ENCODE measurements at regions not wholly inside any gene's neighbourhood (a gene's known extent, or its start where the extent isn't known, plus 50 kb on each side); places are given as distances from the start of the nearest gene placed in this dataset.

DNA sequence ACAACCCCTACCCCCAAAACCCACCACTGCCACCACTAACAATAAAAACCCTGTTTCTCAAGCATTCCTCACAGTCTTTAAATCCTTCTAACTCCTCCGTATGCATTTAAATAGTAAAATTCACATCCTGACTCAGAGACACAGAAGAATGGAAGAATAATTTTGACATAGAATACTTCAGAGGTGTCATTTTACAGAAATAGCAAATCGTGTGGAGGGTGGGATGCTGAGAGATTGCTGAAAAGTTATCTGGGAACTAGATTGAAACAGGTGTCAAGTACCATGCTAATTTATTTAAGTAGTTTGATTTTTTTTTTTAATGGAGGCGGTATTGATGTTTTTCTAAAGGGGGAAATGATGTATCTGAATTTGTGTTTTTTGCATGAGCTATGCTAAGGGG lies 575.2 kb upstream of the TPK1 start:
- Histone ChIP-seq H3K27ac (no peak overlapping the region), H3K4me1 (no peaks in the 10 kb centered on the region), H3K4me3 (ENCODE audit: low read depth, low read length) (no peak overlapping the region), H3K36me3 (ENCODE audit: control insufficient read depth, insufficient read depth, low read length) (no peaks in the 10 kb centered on the region), H3K27me3 (ENCODE audit: control insufficient read depth, insufficient read depth, low read length) (no peaks in the 10 kb centered on the region), H3K9me3 (ENCODE audit: control insufficient read depth, low read length) (no peaks in the 10 kb centered on the region), H3K4me2 (ENCODE audit: low read length) (no peak overlapping the region), H2AFZ (no peak overlapping the region), H3K9ac (no peak overlapping the region), H3K79me2 (no peaks in the 10 kb centered on the region)
- TF ChIP-seq, protein P1, sequence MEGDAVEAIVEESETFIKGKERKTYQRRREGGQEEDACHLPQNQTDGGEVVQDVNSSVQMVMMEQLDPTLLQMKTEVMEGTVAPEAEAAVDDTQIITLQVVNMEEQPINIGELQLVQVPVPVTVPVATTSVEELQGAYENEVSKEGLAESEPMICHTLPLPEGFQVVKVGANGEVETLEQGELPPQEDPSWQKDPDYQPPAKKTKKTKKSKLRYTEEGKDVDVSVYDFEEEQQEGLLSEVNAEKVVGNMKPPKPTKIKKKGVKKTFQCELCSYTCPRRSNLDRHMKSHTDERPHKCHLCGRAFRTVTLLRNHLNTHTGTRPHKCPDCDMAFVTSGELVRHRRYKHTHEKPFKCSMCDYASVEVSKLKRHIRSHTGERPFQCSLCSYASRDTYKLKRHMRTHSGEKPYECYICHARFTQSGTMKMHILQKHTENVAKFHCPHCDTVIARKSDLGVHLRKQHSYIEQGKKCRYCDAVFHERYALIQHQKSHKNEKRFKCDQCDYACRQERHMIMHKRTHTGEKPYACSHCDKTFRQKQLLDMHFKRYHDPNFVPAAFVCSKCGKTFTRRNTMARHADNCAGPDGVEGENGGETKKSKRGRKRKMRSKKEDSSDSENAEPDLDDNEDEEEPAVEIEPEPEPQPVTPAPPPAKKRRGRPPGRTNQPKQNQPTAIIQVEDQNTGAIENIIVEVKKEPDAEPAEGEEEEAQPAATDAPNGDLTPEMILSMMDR (IDR thresholded peaks at IDR 0.05) = no peak

DNA sequence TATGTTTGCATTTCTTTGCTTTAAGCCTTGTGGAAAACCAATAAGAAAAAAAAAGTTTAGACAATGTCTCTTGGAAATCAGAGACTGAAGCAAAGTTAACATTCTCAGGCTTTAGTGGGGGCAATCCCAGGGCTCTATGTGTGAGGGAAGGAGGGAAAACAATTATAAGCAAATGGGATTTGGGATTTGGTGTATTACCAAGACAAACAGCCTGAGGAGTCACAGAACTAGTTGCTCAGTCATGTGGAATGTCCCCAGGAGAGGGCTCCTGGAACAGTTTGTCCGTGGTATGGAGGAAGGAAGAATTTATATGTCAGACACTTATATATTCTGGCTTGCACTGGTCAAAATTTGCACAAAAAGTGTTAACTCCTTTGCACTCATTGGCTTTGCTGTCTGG lies 562.9 kb upstream of the TPK1 start:
- Histone ChIP-seq H3K9ac (no peak overlapping the region), H3K36me3 (ENCODE audit: control insufficient read depth, insufficient read depth, low read length) (no peaks in the 10 kb centered on the region), H2AFZ (no peak overlapping the region), H3K4me1 (no peaks in the 10 kb centered on the region), H3K4me3 (ENCODE audit: low read depth, low read length) (no peak overlapping the region), H3K27ac (no peak overlapping the region), H3K27me3 (ENCODE audit: control insufficient read depth, insufficient read depth, low read length) (no peaks in the 10 kb centered on the region), H3K79me2 (no peaks in the 10 kb centered on the region), H3K9me3 (ENCODE audit: control insufficient read depth, low read length) (no peaks in the 10 kb centered on the region), H3K4me2 (ENCODE audit: low read length) (no peak overlapping the region)
- TF ChIP-seq, protein P1 (IDR thresholded peaks at IDR 0.05) = no peak

DNA sequence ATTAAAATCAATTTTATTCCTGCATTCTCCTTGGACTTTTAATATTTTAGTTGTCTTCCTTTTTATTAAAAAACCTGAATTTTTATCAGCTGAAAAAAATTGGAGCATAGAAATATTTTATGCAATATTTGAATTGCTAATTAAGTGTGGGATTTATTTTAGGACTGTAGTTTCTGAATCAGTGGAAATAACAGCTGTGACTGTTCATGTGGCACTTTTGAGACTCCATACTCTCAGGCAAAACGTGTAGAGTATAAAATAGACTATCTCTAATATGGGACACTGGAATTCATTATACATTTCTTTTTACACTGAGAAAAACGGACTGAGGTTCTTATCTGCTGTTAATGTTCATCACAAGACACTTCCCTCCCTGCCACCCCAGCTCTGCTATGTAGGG lies 558.3 kb upstream of the TPK1 start:
- no peaks in the 10 kb centered on the region for H3K79me2 ChIP-seq
- H3K27ac ChIP-seq = no peak overlapping the region
- H2AFZ ChIP-seq = no peak overlapping the region
- H3K9ac ChIP-seq = no peak overlapping the region
- TF ChIP-seq, protein P1 (IDR thresholded peaks at IDR 0.05) = no peak
- H3K4me3 ChIP-seq (ENCODE audit: low read depth, low read length) = no peak overlapping the region
- H3K4me2 ChIP-seq (ENCODE audit: low read length) = no peak overlapping the region
- no peaks in the 10 kb centered on the region for H3K4me1 ChIP-seq
- H3K27me3 ChIP-seq (ENCODE audit: control insufficient read depth, insufficient read depth, low read length) = no peaks in the 10 kb centered on the region
- no peaks in the 10 kb centered on the region for H3K36me3 ChIP-seq (ENCODE audit: control insufficient read depth, insufficient read depth, low read length)
- H3K9me3 ChIP-seq (ENCODE audit: control insufficient read depth, low read length) = no peaks in the 10 kb centered on the region

DNA sequence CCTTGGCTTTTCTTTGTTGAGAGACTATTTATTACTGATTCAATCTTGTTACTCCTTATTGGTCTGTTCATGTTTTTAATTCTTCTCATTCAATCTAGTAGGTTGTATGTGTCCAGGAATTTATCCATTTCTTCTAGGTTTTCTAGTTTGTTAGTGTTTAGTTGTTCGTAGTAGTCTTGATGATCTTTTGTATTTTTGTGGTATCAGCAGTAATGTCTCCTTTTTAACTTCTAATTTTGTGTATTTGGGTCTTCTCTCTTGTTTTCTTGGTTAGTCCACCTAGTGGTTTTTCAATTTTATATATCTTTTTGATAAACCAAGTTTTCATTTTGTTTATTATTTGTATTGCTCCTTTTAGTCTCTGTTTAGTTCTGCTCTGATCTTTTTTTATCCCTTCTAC lies 546.9 kb upstream of the TPK1 start:
- no peaks in the 10 kb centered on the region for H3K36me3 ChIP-seq (ENCODE audit: control insufficient read depth, insufficient read depth, low read length)
- no peaks in the 10 kb centered on the region for H3K4me1 ChIP-seq
- no peak overlapping the region for H3K4me3 ChIP-seq (ENCODE audit: low read depth, low read length)
- H3K9ac ChIP-seq = no peak overlapping the region
- no peaks in the 10 kb centered on the region for H3K27me3 ChIP-seq (ENCODE audit: control insufficient read depth, insufficient read depth, low read length)
- TF ChIP-seq, protein P1 (IDR thresholded peaks at IDR 0.05) = no peak
- no peak overlapping the region for H2AFZ ChIP-seq
- H3K27ac ChIP-seq = no peak overlapping the region
- no peaks in the 10 kb centered on the region for H3K79me2 ChIP-seq
- no peaks in the 10 kb centered on the region for H3K9me3 ChIP-seq (ENCODE audit: control insufficient read depth, low read length)
- H3K4me2 ChIP-seq (ENCODE audit: low read length) = no peak overlapping the region

DNA sequence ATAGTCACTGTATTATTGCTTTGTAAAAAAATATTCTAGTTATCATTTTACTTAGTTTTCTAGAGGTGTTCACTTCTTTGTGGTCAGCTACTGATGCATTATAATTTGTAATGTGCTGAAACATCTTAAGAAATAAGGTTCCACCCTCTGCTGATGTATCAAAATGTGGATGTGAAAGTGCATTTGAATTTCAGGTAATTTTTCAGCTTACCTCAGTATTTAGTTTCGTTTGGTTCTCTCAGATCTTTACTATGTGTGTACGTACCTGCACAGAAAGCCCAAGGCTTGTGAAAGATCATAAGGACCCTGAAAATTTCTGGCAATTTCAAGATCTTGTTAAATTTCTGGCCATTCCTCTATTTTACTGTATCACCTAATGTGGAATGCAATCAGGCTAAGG lies 542.3 kb upstream of the TPK1 start:
- Histone ChIP-seq H3K4me3 (ENCODE audit: low read depth, low read length) (no peak overlapping the region), H3K4me2 (ENCODE audit: low read length) (no peak overlapping the region), H2AFZ (no peak overlapping the region), H3K36me3 (ENCODE audit: control insufficient read depth, insufficient read depth, low read length) (no peaks in the 10 kb centered on the region), H3K9me3 (ENCODE audit: control insufficient read depth, low read length) (no peaks in the 10 kb centered on the region), H3K27ac (no peak overlapping the region), H3K27me3 (ENCODE audit: control insufficient read depth, insufficient read depth, low read length) (no peaks in the 10 kb centered on the region), H3K4me1 (no peaks in the 10 kb centered on the region), H3K79me2 (no peaks in the 10 kb centered on the region), H3K9ac (no peak overlapping the region)
- TF ChIP-seq, protein P1 (IDR thresholded peaks at IDR 0.05) = no peak

All from parathyroid adenoma (tissue), 2 donors.